ENCODE measurements at regions not wholly inside any gene's neighbourhood (a gene's known extent, or its start where the extent isn't known, plus 50 kb on each side); places are given as distances from the start of the nearest gene placed in this dataset.

GRCh38 chrX:122133478-122133877 is 1050.6 kb upstream of the GRIA3 start:
- in situ Hi-C loops (cut with HindIII; ENCODE audit: low pct_unique_long_range_greater_than_20kb, low sequenced_read_pairs) (no loop called here), intact Hi-C loops (cut with micrococcal nuclease; ENCODE audit: unreplicated experiment) (no loop called here)
- Histone ChIP-seq H3K9me3 (ENCODE audit: control insufficient read depth, insufficient read depth, low read depth, low read length) (no peaks in the 10 kb centered on the region), H3K4me1 (ENCODE audit: control insufficient read depth, insufficient read depth, low read length) (no peaks in the 10 kb centered on the region), H3K36me3 (ENCODE audit: control insufficient read depth, insufficient read depth, low read length) (no peaks in the 10 kb centered on the region), H3K27ac (ENCODE audit: low read length) (no peak overlapping the region), H3K27me3 (ENCODE audit: control insufficient read depth, insufficient read depth, low read length) (no peaks in the 10 kb centered on the region), H3K4me3 (ENCODE audit: low read depth in 2 of 2, low read length in 2 of 2) (no peak overlapping the region)
- DNase-seq (ENCODE audit: low read depth, low spot score) (no peak), ATAC-seq (no peak)
- BruUV-seq (replicated peaks) = no TSS peak
- POLR2A ChIA-PET = no interaction called here
- TF ChIP-seq POLR2AphosphoS5 (IDR thresholded peaks at IDR 0.05; ENCODE audit: low read depth, low read length) (no peak), REST (IDR thresholded peaks at IDR 0.05; ENCODE audit: insufficient read depth in 1 of 2, low read depth in 2 of 2, low read length in 1 of 2) (no peak), SIN3A (IDR thresholded peaks at IDR 0.05; ENCODE audit: borderline replicate concordance, insufficient read depth, low read depth, low read length) (no peak), CTCF (IDR thresholded peaks at IDR 0.05) (no peak), TCF7L2 (IDR thresholded peaks at IDR 0.05; ENCODE audit: low read depth, low read length) (no peak)
- CTCF ChIA-PET = no interaction called here

- POLR2A ChIA-PET = no interaction called here
- DNase-seq (ENCODE audit: low read depth, low spot score) (no peak), ATAC-seq (no peak)
- in situ Hi-C loops (cut with HindIII; ENCODE audit: low pct_unique_long_range_greater_than_20kb, low sequenced_read_pairs) (no loop called here), intact Hi-C loops (cut with micrococcal nuclease; ENCODE audit: unreplicated experiment) (no loop called here)
- no peak for TF ChIP-seq CTCF (IDR thresholded peaks at IDR 0.05)
- TF ChIP-seq SIN3A (IDR thresholded peaks at IDR 0.05; ENCODE audit: borderline replicate concordance, insufficient read depth, low read depth, low read length) = no peak
- no peak for TF ChIP-seq TCF7L2 (IDR thresholded peaks at IDR 0.05; ENCODE audit: low read depth, low read length)
- TF ChIP-seq POLR2AphosphoS5 (IDR thresholded peaks at IDR 0.05; ENCODE audit: low read depth, low read length) = no peak
- no peak for TF ChIP-seq REST (IDR thresholded peaks at IDR 0.05; ENCODE audit: insufficient read depth in 1 of 2, low read depth in 2 of 2, low read length in 1 of 2)
- no peaks in the 10 kb centered on the region for H3K27me3 ChIP-seq (ENCODE audit: control insufficient read depth, insufficient read depth, low read length)
- no peak overlapping the region for H3K4me3 ChIP-seq (ENCODE audit: low read depth in 2 of 2, low read length in 2 of 2)
- no peaks in the 10 kb centered on the region for H3K36me3 ChIP-seq (ENCODE audit: control insufficient read depth, insufficient read depth, low read length)
- no peak overlapping the region for H3K27ac ChIP-seq (ENCODE audit: low read length)
- no peaks in the 10 kb centered on the region for H3K9me3 ChIP-seq (ENCODE audit: control insufficient read depth, insufficient read depth, low read depth, low read length)
- no peaks in the 10 kb centered on the region for H3K4me1 ChIP-seq (ENCODE audit: control insufficient read depth, insufficient read depth, low read length)
- no TSS peak for BruUV-seq (replicated peaks)
- CTCF ChIA-PET = no interaction called here
These were observed 1049.8 kb upstream of the GRIA3 start for GRCh38 chrX:122134291-122134690.

Measured in Panc1 (cell line).